OCI-LY3 (cell line): ENCODE measurements at regions not wholly inside any gene's neighbourhood (a gene's known extent, or its start where the extent isn't known, plus 50 kb on each side); places are given as distances from the start of the nearest gene placed in this dataset.
"Not testable (repeated sequence)": the region's sequence is repeated elsewhere in the genome, so short reads cannot be mapped to it uniquely, and the experiment has no call there.

Experiments used
- H2AFZ ChIP-seq: fragments of 200-600, 300-600 bp; shearing (Covaris generic); 2 replicates; pipeline ENCODE4 v1.6.0; 2014; ENCODE audit warnings: antibody characterized with exemption, low read depth, low read length
- H3K27ac ChIP-seq: fragments of 200-600, 300-600 bp; sonication (generic); 2 replicates; pipeline ENCODE4 v1.5.1; 2014; ENCODE audit warnings: mild to moderate bottlenecking, low read length, moderate library complexity, mixed read lengths
- H3K27me3 ChIP-seq: fragments of 200-600, 300-600 bp; sonication (generic); 2 replicates; pipeline ENCODE4 v1.6.1; 2014; ENCODE audit warnings: low read depth, low read length, mixed read lengths
- H3K36me3 ChIP-seq: fragments of 200-600, 300-600 bp; sonication (generic); replicated peaks from 2 replicates; pipeline ENCODE3; 2014; ENCODE audit warnings: low read depth, low read length, mixed read lengths
- H3K4me1 ChIP-seq: fragments of 300-600, 200-600 bp; sonication (generic); 2 replicates; pipeline ENCODE4 v1.6.1; 2014; ENCODE audit warnings: low read length, mixed read lengths
- H3K4me2 ChIP-seq: fragments of 200-600, 300-600 bp; sonication (generic); 2 replicates; pipeline ENCODE4 v1.6.1; 2014; ENCODE audit warnings: low read length, mixed read lengths
- H3K4me3 ChIP-seq: fragments of 300-600, 200-600 bp; sonication (generic); 2 replicates; pipeline ENCODE4 v1.5.1; 2014; ENCODE audit warnings: antibody characterized with exemption, mild to moderate bottlenecking, low read length, moderate library complexity
- H3K79me2 ChIP-seq: fragments of 300-600, 200-600 bp; shearing (Covaris generic); 2 replicates; pipeline ENCODE4 v1.6.1; 2014; ENCODE audit warnings: mild to moderate bottlenecking, low read length, mixed read lengths
- H3K9ac ChIP-seq: fragments of 300-600, 200-600 bp; shearing (Covaris generic); 2 replicates; pipeline ENCODE4 v1.6.0; 2014; ENCODE audit warnings: mild to moderate bottlenecking, low read length, moderate library complexity
- H3K9me3 ChIP-seq: fragments of 200-600, 300-600 bp; shearing (Covaris generic); 2 replicates; pipeline ENCODE4 v1.6.1; 2014; ENCODE audit warnings: low read length, mixed read lengths; ENCODE audit not compliant: insufficient read depth
- H4K20me1 ChIP-seq: fragments of 200-600, 300-600 bp; sonication (generic); 2 replicates; pipeline ENCODE4 v1.6.1; 2016; ENCODE audit warnings: low read length, mixed read lengths; ENCODE audit not compliant: insufficient read depth
- EZH2phosphoT487 ChIP-seq: fragments of 200-600 bp; shearing (Covaris generic); IDR thresholded peaks from 2 replicates; pipeline ENCODE4 v1.6.1; 2018; ENCODE audit warnings: antibody characterized with exemption, mixed run types, low read depth
- TF ChIP-seq, protein P1 (sequence below): fragments of 200-600, 300-600 bp; sonication (generic); IDR thresholded peaks from 2 replicates; pipeline ENCODE4 v1.5.1; 2014; ENCODE audit warnings: antibody characterized with exemption, low read length, low read depth

- TF ChIP-seq EZH2phosphoT487, result no peak
- TF ChIP-seq, protein P1, sequence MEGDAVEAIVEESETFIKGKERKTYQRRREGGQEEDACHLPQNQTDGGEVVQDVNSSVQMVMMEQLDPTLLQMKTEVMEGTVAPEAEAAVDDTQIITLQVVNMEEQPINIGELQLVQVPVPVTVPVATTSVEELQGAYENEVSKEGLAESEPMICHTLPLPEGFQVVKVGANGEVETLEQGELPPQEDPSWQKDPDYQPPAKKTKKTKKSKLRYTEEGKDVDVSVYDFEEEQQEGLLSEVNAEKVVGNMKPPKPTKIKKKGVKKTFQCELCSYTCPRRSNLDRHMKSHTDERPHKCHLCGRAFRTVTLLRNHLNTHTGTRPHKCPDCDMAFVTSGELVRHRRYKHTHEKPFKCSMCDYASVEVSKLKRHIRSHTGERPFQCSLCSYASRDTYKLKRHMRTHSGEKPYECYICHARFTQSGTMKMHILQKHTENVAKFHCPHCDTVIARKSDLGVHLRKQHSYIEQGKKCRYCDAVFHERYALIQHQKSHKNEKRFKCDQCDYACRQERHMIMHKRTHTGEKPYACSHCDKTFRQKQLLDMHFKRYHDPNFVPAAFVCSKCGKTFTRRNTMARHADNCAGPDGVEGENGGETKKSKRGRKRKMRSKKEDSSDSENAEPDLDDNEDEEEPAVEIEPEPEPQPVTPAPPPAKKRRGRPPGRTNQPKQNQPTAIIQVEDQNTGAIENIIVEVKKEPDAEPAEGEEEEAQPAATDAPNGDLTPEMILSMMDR, result no peak
- no peaks in the 10 kb centered on the region for H4K20me1 ChIP-seq
- no peak overlapping the region for H3K9ac ChIP-seq
- no peaks in the 10 kb centered on the region for H3K36me3 ChIP-seq
- no peak overlapping the region for H3K4me2 ChIP-seq
- H3K27me3 ChIP-seq, result no peaks in the 10 kb centered on the region
- no peaks in the 10 kb centered on the region for H3K79me2 ChIP-seq
- no peak overlapping the region for H3K27ac ChIP-seq
- H3K4me3 ChIP-seq, result no peak overlapping the region
- 0 out of 2 replicates have a peak, but pooled peaks cover 3% of the 10 kb centered on the region for H3K9me3 ChIP-seq
- no peak overlapping the region for H2AFZ ChIP-seq
- H3K4me1 ChIP-seq, result peaks cover 15% of the 10 kb centered on the region
Measured at GRCh38 chr1:244327533-244327932, 124.2 kb downstream of the ADSS2 start.

DNA sequence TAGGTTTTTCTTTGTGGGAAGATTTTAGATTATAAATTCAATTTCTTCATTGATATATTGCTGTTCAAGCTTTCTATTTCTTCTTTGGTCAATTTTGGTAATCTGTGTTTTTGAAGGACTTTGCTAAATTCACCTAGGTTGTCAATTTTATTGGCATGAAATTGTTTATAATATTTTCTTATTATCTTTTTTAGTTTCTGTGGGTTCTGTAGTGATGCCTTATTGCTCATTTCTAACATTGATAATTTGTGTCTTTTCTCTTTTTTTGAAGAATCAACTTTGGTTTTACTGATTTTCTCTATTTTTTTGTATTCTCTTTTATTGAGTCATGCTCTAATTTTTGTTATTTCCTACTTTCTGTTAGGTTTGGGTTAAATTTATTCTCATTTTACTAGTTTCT lies 123.2 kb downstream of the ADSS2 start:
- H3K27ac ChIP-seq, result no peak overlapping the region
- H3K9ac ChIP-seq, result no peak overlapping the region
- H2AFZ ChIP-seq, result no peak overlapping the region
- H3K4me2 ChIP-seq, result no peak overlapping the region
- peaks cover 15% of the 10 kb centered on the region for H3K4me1 ChIP-seq
- H3K27me3 ChIP-seq, result no peaks in the 10 kb centered on the region
- H3K4me3 ChIP-seq, result no peak overlapping the region
- no peak for TF ChIP-seq EZH2phosphoT487
- TF ChIP-seq, protein P1, result no peak
- H3K36me3 ChIP-seq, result no peaks in the 10 kb centered on the region
- 0 out of 2 replicates have a peak, but pooled peaks cover 3% of the 10 kb centered on the region for H3K9me3 ChIP-seq
- H3K79me2 ChIP-seq, result no peaks in the 10 kb centered on the region
- H4K20me1 ChIP-seq, result no peaks in the 10 kb centered on the region

DNA sequence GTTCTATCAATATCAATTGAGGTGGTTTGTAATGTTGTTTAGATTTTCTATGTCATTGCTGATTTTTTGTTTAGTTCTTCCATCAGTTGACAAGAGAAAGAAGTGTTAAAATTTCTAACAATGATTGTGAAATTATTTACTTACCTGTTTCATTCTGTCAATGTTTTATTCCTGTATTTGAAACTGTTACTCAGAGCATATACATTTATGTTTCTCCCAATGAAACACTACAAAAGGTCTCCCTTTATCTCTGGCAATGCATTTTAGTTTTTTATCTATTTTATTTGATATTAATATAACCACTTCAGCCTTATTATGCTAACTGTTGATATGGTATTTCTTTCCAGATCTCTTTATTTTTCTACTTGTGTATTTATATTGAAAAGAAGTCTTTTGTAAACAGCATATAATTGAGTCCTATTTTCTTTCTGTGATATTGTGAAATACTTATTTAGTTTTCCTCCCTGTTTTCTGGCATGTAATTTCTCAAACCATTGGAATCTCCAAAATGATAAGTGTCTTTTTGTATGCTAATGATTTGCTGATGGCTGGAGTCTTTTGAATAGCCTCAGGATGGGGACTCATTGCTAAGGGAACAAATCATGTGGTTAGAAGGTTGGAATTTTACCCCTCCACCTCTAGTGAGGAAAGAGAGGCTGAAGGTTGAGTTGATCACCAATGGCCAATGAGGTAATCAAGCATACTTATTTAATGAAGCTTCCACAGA lies 122.0 kb downstream of the ADSS2 start:
- no peaks in the 10 kb centered on the region for H3K27me3 ChIP-seq
- H3K4me3 ChIP-seq, result no peak overlapping the region
- 0 out of 2 replicates have a peak, but pooled peaks cover 3% of the 10 kb centered on the region for H3K9me3 ChIP-seq
- no peaks in the 10 kb centered on the region for H3K36me3 ChIP-seq
- H3K4me1 ChIP-seq, result peaks cover 11% of the 10 kb centered on the region
- H4K20me1 ChIP-seq, result no peaks in the 10 kb centered on the region
- no peaks in the 10 kb centered on the region for H3K79me2 ChIP-seq
- no peak overlapping the region for H2AFZ ChIP-seq
- TF ChIP-seq, protein P1, result no peak
- no peak for TF ChIP-seq EZH2phosphoT487
- no peak overlapping the region for H3K27ac ChIP-seq
- H3K4me2 ChIP-seq, result no peak overlapping the region
- no peak overlapping the region for H3K9ac ChIP-seq

DNA sequence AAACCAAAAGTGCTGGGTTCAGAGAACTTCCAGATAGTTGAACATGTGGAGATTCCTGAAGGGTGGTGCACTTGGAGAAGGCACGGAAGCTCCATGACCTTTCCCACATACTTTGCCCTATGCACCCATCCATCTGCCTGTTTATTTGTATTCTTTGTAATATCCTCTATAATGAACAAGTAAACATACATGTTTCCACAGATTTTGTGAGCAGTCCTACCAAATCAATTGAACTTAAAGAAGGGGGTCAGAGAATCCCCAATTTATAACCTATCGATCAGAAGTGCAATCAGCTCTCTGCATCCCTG lies 121.4 kb downstream of the ADSS2 start:
- H3K9me3 ChIP-seq, result 0 out of 2 replicates have a peak, but pooled peaks cover 3% of the 10 kb centered on the region
- no peaks in the 10 kb centered on the region for H3K36me3 ChIP-seq
- H3K9ac ChIP-seq, result no peak overlapping the region
- TF ChIP-seq, protein P1, result no peak
- no peak for TF ChIP-seq EZH2phosphoT487
- no peak overlapping the region for H3K4me2 ChIP-seq
- peaks cover 6% of the 10 kb centered on the region for H3K4me1 ChIP-seq
- H2AFZ ChIP-seq, result no peak overlapping the region
- H3K27me3 ChIP-seq, result no peaks in the 10 kb centered on the region
- no peaks in the 10 kb centered on the region for H3K79me2 ChIP-seq
- H3K4me3 ChIP-seq, result no peak overlapping the region
- no peak overlapping the region for H3K27ac ChIP-seq
- no peaks in the 10 kb centered on the region for H4K20me1 ChIP-seq

GRCh38 chr1:244332761-244333160 lies 118.9 kb downstream of the ADSS2 start:
- H3K4me2 ChIP-seq, H3K27me3 ChIP-seq, H3K9me3 ChIP-seq, H3K27ac ChIP-seq, H3K36me3 ChIP-seq, H2AFZ ChIP-seq, H3K9ac ChIP-seq, H3K4me1 ChIP-seq, H4K20me1 ChIP-seq, H3K4me3 ChIP-seq, H3K79me2 ChIP-seq: not testable (repeated sequence)

DNA sequence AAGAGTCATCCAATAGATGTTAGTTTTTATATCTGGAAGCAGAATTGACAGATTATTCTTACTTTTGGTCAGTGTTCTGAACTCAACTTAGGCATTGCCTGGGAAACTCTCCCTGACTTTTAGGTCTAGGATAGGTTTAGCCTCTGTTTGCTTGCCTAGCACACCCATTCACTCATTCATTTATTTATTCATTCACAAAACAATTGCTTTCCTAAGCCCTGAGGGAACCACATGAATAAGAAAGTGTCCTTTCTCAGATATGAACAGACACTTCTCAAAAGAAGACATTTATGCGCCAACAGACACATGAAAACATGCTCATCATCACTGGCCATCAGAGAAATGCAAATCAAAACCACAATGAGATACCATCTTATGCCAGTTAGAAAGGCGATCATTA lies 117.4 kb downstream of the ADSS2 start:
- H2AFZ ChIP-seq, H3K9ac ChIP-seq, H3K27ac ChIP-seq, H3K4me2 ChIP-seq, H3K79me2 ChIP-seq, H3K4me3 ChIP-seq, H3K9me3 ChIP-seq, H3K27me3 ChIP-seq, H3K4me1 ChIP-seq, H3K36me3 ChIP-seq, H4K20me1 ChIP-seq: not testable (repeated sequence)
